GM23338 (cell line): ENCODE measurements at regions not wholly inside any gene's neighbourhood (a gene's known extent, or its start where the extent isn't known, plus 50 kb on each side); places are given as distances from the start of the nearest gene placed in this dataset.
A peak's percentile ranks its signal among the peaks of the same experiment; 100 is the strongest.

ENCODE experiments used
- ATAC-seq: fragments of 200-7000 bp; cut with Tn5 transposase; 3 replicates; pipeline ENCODE4 v1.9.1; 2020
- DNase-seq: peaks from one replicate; pipeline ENCODE4 v3.0.0-alpha.2; 2015; ENCODE audit warnings: low spot score
- H2AFZ ChIP-seq: fragments of 200-600 bp; sonication (generic); 2 replicates; pipeline ENCODE4 v1.8.0; 2016; ENCODE audit warnings: antibody characterized with exemption, mild to moderate bottlenecking, moderate library complexity
- H3F3A ChIP-seq: fragments of 200-600 bp; sonication (generic); replicated peaks from 2 replicates; pipeline ENCODE4 v1.8.0; 2017; ENCODE audit warnings: antibody characterized with exemption, mixed run types, low read depth
- H3K27ac ChIP-seq: fragments of 200-600 bp; sonication (generic); 2 replicates; pipeline ENCODE4 v1.6.1; 2016; ENCODE audit warnings: low read depth
- H3K27me3 ChIP-seq: fragments of 200-600 bp; sonication (generic); 2 replicates; pipeline ENCODE4 v1.8.0; 2016; ENCODE audit warnings: mild to moderate bottlenecking, mixed run types, moderate library complexity; ENCODE audit not compliant: insufficient read depth
- H3K36me3 ChIP-seq: fragments of 200-600 bp; sonication (generic); 2 replicates; pipeline ENCODE4 v1.8.0; 2016; ENCODE audit warnings: mild to moderate bottlenecking; ENCODE audit not compliant: insufficient read depth
- H3K4me1 ChIP-seq: fragments of 200-600 bp; sonication (generic); 2 replicates; pipeline ENCODE4 v1.8.0; 2016; ENCODE audit warnings: mild to moderate bottlenecking, moderate library complexity; ENCODE audit not compliant: insufficient read depth
- H3K4me2 ChIP-seq: fragments of 200-600 bp; sonication (generic); 2 replicates; pipeline ENCODE4 v1.7.1; 2017; ENCODE audit warnings: mixed run types
- H3K4me3 ChIP-seq: fragments of 200-600 bp; sonication (generic); 2 replicates; pipeline ENCODE4 v1.6.1; 2016; ENCODE audit warnings: mixed run types
- H3K79me2 ChIP-seq: fragments of 200-600 bp; sonication (generic); replicated peaks from 2 replicates; pipeline ENCODE4 v1.8.0; 2017; ENCODE audit warnings: mild to moderate bottlenecking; ENCODE audit not compliant: insufficient read depth
- H3K9me2 ChIP-seq: fragments of 200-600 bp; sonication (generic); 2 replicates; pipeline ENCODE4 v1.8.0; 2017; ENCODE audit not compliant: insufficient read depth
- H4K20me1 ChIP-seq: fragments of 200-600 bp; sonication (generic); replicated peaks from 2 replicates; pipeline ENCODE4 v1.8.0; 2017; ENCODE audit warnings: mild to moderate bottlenecking; ENCODE audit not compliant: insufficient read depth
- H3K27ac Mint-ChIP-seq: 2 replicates; pipeline ENCODE4 v1.8.0; 2020; ENCODE audit warnings: inconsistent platforms, mild to moderate bottlenecking, moderate library complexity, mixed read lengths
- H3K27me3 Mint-ChIP-seq: 3 replicates; pipeline ENCODE4 v1.8.0; 2022; ENCODE audit warnings: low read depth, mild to moderate bottlenecking, moderate library complexity, mixed read lengths, inconsistent platforms; ENCODE audit not compliant: insufficient read depth, poor library complexity
- H3K36me3 Mint-ChIP-seq: 3 replicates; pipeline ENCODE4 v1.8.0; 2021; ENCODE audit warnings: low read depth, mild to moderate bottlenecking, inconsistent platforms, moderate library complexity, mixed read lengths
- H3K4me1 Mint-ChIP-seq: 3 replicates; pipeline ENCODE4 v1.8.0; 2020; ENCODE audit warnings: mild to moderate bottlenecking, inconsistent platforms, mixed read lengths
- H3K4me3 Mint-ChIP-seq: 3 replicates; pipeline ENCODE4 v1.8.0; 2021; ENCODE audit warnings: moderate library complexity, mild to moderate bottlenecking, inconsistent platforms, mixed read lengths
- H3K9me3 Mint-ChIP-seq: 3 replicates; pipeline ENCODE4 v1.8.0; 2020; ENCODE audit warnings: moderate library complexity, mild to moderate bottlenecking, inconsistent platforms, mixed read lengths
- CREB1 ChIP-seq: fragments of 250-450 bp; sonication (Bioruptor Pico); IDR thresholded peaks from 2 replicates; pipeline ENCODE4 v1.5.0; 2020; ENCODE audit warnings: low read depth, mild to moderate bottlenecking, moderate library complexity
- ETS1 ChIP-seq: IDR thresholded peaks from 2 replicates; pipeline ENCODE4 v1.6.1; 2016; ENCODE audit warnings: antibody characterized with exemption
- EZH2 ChIP-seq: fragments of 200-600 bp; sonication (generic); IDR thresholded peaks from one replicate; pipeline ENCODE4 v1.8.0; 2017; ENCODE audit warnings: antibody characterized with exemption, mild to moderate bottlenecking, low read depth; ENCODE audit not compliant: unreplicated experiment
- EZH2phosphoT487 ChIP-seq: fragments of 200-600 bp; sonication (generic); IDR thresholded peaks from one replicate; pipeline ENCODE4 v1.8.1; 2018; ENCODE audit warnings: antibody characterized with exemption; ENCODE audit not compliant: unreplicated experiment
- JUNB ChIP-seq: IDR thresholded peaks from one replicate; pipeline ENCODE4 v1.6.1; 2016; ENCODE audit warnings: antibody characterized with exemption; ENCODE audit not compliant: unreplicated experiment
- NANOG ChIP-seq: IDR thresholded peaks from 2 replicates; pipeline ENCODE4 v1.6.1; 2016; ENCODE audit warnings: antibody characterized with exemption, borderline replicate concordance
- POLR2AphosphoS5 ChIP-seq: IDR thresholded peaks from 2 replicates; pipeline ENCODE4 v1.6.1; 2016; ENCODE audit warnings: antibody characterized with exemption, low read depth
- STAT1 ChIP-seq: IDR thresholded peaks from one replicate; pipeline ENCODE4 v1.6.1; 2016; ENCODE audit warnings: antibody characterized with exemption; ENCODE audit not compliant: unreplicated experiment
- ZNF114 ChIP-seq: fragments of 250-450 bp; sonication (Bioruptor Pico); IDR thresholded peaks from 2 replicates; pipeline ENCODE4 v1.5.0; 2020; ENCODE audit warnings: mild to moderate bottlenecking, moderate library complexity
- ZNF331 ChIP-seq: fragments of 250-450 bp; sonication (Bioruptor Pico); IDR thresholded peaks from 2 replicates; pipeline ENCODE4 v1.5.0; 2020; ENCODE audit warnings: low read depth, mild to moderate bottlenecking, moderate library complexity
- TF ChIP-seq, protein P1 (sequence below): IDR thresholded peaks from one replicate; pipeline ENCODE4 v1.6.1; 2018; ENCODE audit warnings: antibody characterized with exemption; ENCODE audit not compliant: unreplicated experiment
- TF ChIP-seq, protein P2 (sequence below): fragments of 250-450 bp; sonication (Bioruptor Pico); IDR thresholded peaks from 2 replicates; pipeline ENCODE4 v1.5.0; 2020; ENCODE audit warnings: mild to moderate bottlenecking, moderate library complexity
- TF ChIP-seq, protein P3 (sequence below), 2 experiments: fragments of 200-600 bp in 1 of 2; sonication (generic) in 1 of 2; conservative IDR thresholded peaks; 2 replicates each; pipeline versions ENCODE4 v1.5.1 to v1.6.1; 2016 to 2017; ENCODE audit warnings: antibody characterized with exemption in 2 of 2, low read depth in 2 of 2, mild to moderate bottlenecking in 2 of 2, moderate library complexity in 1 of 2

- Histone ChIP-seq H3K4me1 (peaks cover 7% of the 10 kb centered on the region; the same call in 1 of the 2 replicates), H3F3A (no peaks in the 10 kb centered on the region), H3K27me3 (no peaks in the 10 kb centered on the region), H4K20me1 (no peaks in the 10 kb centered on the region), H3K4me2 (no peak overlapping the region), H3K79me2 (no peaks in the 10 kb centered on the region), H3K27ac (no peak overlapping the region), H3K4me3 (no peak overlapping the region), H2AFZ (peak overlapping the region; percentile 67; the same call in 1 of the 2 replicates), H3K36me3 (no peaks in the 10 kb centered on the region), H3K9me2 (peaks cover 13% of the 10 kb centered on the region)
- no peak overlapping the region for H3K4me3 Mint-ChIP-seq
- ATAC-seq (no peak), DNase-seq (no peak)
- peaks cover 13% of the 10 kb centered on the region for H3K4me1 Mint-ChIP-seq
- H3K27ac Mint-ChIP-seq, result no peak overlapping the region
- H3K9me3 Mint-ChIP-seq, result no peaks in the 10 kb centered on the region
- TF ChIP-seq, protein P1, sequence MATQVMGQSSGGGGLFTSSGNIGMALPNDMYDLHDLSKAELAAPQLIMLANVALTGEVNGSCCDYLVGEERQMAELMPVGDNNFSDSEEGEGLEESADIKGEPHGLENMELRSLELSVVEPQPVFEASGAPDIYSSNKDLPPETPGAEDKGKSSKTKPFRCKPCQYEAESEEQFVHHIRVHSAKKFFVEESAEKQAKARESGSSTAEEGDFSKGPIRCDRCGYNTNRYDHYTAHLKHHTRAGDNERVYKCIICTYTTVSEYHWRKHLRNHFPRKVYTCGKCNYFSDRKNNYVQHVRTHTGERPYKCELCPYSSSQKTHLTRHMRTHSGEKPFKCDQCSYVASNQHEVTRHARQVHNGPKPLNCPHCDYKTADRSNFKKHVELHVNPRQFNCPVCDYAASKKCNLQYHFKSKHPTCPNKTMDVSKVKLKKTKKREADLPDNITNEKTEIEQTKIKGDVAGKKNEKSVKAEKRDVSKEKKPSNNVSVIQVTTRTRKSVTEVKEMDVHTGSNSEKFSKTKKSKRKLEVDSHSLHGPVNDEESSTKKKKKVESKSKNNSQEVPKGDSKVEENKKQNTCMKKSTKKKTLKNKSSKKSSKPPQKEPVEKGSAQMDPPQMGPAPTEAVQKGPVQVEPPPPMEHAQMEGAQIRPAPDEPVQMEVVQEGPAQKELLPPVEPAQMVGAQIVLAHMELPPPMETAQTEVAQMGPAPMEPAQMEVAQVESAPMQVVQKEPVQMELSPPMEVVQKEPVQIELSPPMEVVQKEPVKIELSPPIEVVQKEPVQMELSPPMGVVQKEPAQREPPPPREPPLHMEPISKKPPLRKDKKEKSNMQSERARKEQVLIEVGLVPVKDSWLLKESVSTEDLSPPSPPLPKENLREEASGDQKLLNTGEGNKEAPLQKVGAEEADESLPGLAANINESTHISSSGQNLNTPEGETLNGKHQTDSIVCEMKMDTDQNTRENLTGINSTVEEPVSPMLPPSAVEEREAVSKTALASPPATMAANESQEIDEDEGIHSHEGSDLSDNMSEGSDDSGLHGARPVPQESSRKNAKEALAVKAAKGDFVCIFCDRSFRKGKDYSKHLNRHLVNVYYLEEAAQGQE, result no peak
- TF ChIP-seq POLR2AphosphoS5 (no peak), CREB1 (CRISPR knock-in tag) (no peak), ETS1 (no peak), ZNF331 (CRISPR knock-in tag) (no peak), NANOG (no peak), STAT1 (no peak), ZNF114 (CRISPR knock-in tag) (no peak), JUNB (no peak), EZH2phosphoT487 (no peak), EZH2 (no peak)
- TF ChIP-seq, protein P2, sequence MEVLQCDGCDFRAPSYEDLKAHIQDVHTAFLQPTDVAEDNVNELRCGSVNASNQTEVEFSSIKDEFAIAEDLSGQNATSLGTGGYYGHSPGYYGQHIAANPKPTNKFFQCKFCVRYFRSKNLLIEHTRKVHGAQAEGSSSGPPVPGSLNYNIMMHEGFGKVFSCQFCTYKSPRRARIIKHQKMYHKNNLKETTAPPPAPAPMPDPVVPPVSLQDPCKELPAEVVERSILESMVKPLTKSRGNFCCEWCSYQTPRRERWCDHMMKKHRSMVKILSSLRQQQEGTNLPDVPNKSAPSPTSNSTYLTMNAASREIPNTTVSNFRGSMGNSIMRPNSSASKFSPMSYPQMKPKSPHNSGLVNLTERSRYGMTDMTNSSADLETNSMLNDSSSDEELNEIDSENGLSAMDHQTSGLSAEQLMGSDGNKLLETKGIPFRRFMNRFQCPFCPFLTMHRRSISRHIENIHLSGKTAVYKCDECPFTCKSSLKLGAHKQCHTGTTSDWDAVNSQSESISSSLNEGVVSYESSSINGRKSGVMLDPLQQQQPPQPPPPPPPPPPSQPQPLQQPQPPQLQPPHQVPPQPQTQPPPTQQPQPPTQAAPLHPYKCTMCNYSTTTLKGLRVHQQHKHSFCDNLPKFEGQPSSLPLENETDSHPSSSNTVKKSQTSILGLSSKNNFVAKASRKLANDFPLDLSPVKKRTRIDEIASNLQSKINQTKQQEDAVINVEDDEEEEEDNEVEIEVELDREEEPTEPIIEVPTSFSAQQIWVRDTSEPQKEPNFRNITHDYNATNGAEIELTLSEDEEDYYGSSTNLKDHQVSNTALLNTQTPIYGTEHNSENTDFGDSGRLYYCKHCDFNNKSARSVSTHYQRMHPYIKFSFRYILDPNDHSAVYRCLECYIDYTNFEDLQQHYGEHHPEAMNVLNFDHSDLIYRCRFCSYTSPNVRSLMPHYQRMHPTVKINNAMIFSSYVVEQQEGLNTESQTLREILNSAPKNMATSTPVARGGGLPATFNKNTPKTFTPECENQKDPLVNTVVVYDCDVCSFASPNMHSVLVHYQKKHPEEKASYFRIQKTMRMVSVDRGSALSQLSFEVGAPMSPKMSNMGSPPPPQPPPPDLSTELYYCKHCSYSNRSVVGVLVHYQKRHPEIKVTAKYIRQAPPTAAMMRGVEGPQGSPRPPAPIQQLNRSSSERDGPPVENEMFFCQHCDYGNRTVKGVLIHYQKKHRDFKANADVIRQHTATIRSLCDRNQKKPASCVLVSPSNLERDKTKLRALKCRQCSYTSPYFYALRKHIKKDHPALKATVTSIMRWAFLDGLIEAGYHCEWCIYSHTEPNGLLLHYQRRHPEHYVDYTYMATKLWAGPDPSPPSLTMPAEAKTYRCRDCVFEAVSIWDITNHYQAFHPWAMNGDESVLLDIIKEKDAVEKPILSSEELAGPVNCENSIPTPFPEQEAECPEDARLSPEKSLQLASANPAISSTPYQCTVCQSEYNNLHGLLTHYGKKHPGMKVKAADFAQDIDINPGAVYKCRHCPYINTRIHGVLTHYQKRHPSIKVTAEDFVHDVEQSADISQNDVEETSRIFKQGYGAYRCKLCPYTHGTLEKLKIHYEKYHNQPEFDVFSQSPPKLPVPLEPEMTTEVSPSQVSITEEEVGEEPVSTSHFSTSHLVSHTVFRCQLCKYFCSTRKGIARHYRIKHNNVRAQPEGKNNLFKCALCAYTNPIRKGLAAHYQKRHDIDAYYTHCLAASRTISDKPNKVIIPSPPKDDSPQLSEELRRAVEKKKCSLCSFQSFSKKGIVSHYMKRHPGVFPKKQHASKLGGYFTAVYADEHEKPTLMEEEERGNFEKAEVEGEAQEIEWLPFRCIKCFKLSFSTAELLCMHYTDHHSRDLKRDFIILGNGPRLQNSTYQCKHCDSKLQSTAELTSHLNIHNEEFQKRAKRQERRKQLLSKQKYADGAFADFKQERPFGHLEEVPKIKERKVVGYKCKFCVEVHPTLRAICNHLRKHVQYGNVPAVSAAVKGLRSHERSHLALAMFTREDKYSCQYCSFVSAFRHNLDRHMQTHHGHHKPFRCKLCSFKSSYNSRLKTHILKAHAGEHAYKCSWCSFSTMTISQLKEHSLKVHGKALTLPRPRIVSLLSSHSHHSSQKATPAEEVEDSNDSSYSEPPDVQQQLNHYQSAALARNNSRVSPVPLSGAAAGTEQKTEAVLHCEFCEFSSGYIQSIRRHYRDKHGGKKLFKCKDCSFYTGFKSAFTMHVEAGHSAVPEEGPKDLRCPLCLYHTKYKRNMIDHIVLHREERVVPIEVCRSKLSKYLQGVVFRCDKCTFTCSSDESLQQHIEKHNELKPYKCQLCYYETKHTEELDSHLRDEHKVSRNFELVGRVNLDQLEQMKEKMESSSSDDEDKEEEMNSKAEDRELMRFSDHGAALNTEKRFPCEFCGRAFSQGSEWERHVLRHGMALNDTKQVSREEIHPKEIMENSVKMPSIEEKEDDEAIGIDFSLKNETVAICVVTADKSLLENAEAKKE (CRISPR knock-in tag), result no peak
- TF ChIP-seq, protein P3, sequence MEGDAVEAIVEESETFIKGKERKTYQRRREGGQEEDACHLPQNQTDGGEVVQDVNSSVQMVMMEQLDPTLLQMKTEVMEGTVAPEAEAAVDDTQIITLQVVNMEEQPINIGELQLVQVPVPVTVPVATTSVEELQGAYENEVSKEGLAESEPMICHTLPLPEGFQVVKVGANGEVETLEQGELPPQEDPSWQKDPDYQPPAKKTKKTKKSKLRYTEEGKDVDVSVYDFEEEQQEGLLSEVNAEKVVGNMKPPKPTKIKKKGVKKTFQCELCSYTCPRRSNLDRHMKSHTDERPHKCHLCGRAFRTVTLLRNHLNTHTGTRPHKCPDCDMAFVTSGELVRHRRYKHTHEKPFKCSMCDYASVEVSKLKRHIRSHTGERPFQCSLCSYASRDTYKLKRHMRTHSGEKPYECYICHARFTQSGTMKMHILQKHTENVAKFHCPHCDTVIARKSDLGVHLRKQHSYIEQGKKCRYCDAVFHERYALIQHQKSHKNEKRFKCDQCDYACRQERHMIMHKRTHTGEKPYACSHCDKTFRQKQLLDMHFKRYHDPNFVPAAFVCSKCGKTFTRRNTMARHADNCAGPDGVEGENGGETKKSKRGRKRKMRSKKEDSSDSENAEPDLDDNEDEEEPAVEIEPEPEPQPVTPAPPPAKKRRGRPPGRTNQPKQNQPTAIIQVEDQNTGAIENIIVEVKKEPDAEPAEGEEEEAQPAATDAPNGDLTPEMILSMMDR (conservative IDR thresholded peaks at IDR 0.05; ENCODE audit: low read depth in 2 of 2), result no peak
- H3K36me3 Mint-ChIP-seq, result no peaks in the 10 kb centered on the region
- H3K27me3 Mint-ChIP-seq, result peaks cover 3% of the 10 kb centered on the region
These were observed 74.2 kb upstream of the ADCY2 start for GRCh38 chr5:7321724-7322123.
